ENCODE measurements at regions not wholly inside any gene's neighbourhood (a gene's known extent, or its start where the extent isn't known, plus 50 kb on each side); places are given as distances from the start of the nearest gene placed in this dataset.

- no peak for DNase-seq
- intact Hi-C loops (cut with DNase I; ENCODE audit: low total_unique reads) = no loop called here
- 65 to 66% methylated on average over 2 of the region's 2 CpGs for WGBS, 2 donors
- Histone ChIP-seq H3K27me3 (no peaks in the 10 kb centered on the region), H3K27ac (no peak overlapping the region), H3K36me3 (ENCODE audit: low read depth, missing control alignments) (no peaks in the 10 kb centered on the region), H3K9me3 (no peaks in the 10 kb centered on the region), H3K4me3 (no peak overlapping the region), H3K4me1 (no peaks in the 10 kb centered on the region)
- TF ChIP-seq CTCF (IDR thresholded peaks at IDR 0.05) (no peak), POLR2A (IDR thresholded peaks at IDR 0.05) (no peak)
These were observed 178.9 kb upstream of the SPRY1 start for GRCh38 chr4:123217664-123218063.

- TF ChIP-seq CTCF (IDR thresholded peaks at IDR 0.05) (no peak), POLR2A (IDR thresholded peaks at IDR 0.05) (no peak)
- Histone ChIP-seq H3K27me3 (no peaks in the 10 kb centered on the region), H3K4me1 (no peaks in the 10 kb centered on the region), H3K36me3 (ENCODE audit: low read depth, missing control alignments) (no peaks in the 10 kb centered on the region), H3K4me3 (no peak overlapping the region), H3K9me3 (no peaks in the 10 kb centered on the region), H3K27ac (no peak overlapping the region)
- intact Hi-C loops (cut with DNase I; ENCODE audit: low total_unique reads) = no loop called here
- WGBS, 2 donors = 86 to 91% methylated on average over 4 of the region's 4 CpGs
- DNase-seq = no peak
These were observed 177.6 kb upstream of the SPRY1 start for GRCh38 chr4:123218981-123219380.

- H3K9me3 ChIP-seq = no peaks in the 10 kb centered on the region
- H3K27ac ChIP-seq = no peak overlapping the region
- DNase-seq = no peak
- H3K4me3 ChIP-seq = no peak overlapping the region
- no peaks in the 10 kb centered on the region for H3K36me3 ChIP-seq (ENCODE audit: low read depth, missing control alignments)
- H3K4me1 ChIP-seq = no peaks in the 10 kb centered on the region
- intact Hi-C loops (cut with DNase I; ENCODE audit: low total_unique reads) = no loop called here
- H3K27me3 ChIP-seq = no peaks in the 10 kb centered on the region
- TF ChIP-seq CTCF (IDR thresholded peaks at IDR 0.05) (no peak), POLR2A (IDR thresholded peaks at IDR 0.05) (no peak)
- 65 to 78% methylated on average over 1 of the region's 1 CpG for WGBS, 2 donors
These were observed 167.3 kb upstream of the SPRY1 start for GRCh38 chr4:123229286-123229685.

GRCh38 chr4:123230061-123230460 is 166.5 kb upstream of the SPRY1 start:
- no peak overlapping the region for H3K4me3 ChIP-seq
- H3K27me3 ChIP-seq = no peaks in the 10 kb centered on the region
- DNase-seq = no peak
- H3K9me3 ChIP-seq = no peaks in the 10 kb centered on the region
- H3K36me3 ChIP-seq (ENCODE audit: low read depth, missing control alignments) = no peaks in the 10 kb centered on the region
- TF ChIP-seq CTCF (IDR thresholded peaks at IDR 0.05) = no peak
- no peak for TF ChIP-seq POLR2A (IDR thresholded peaks at IDR 0.05)
- 73 to 84% methylated on average over 2 of the region's 2 CpGs for WGBS, 2 donors
- H3K27ac ChIP-seq = no peak overlapping the region
- no peaks in the 10 kb centered on the region for H3K4me1 ChIP-seq
- intact Hi-C loops (cut with DNase I; ENCODE audit: low total_unique reads) = no loop called here

GRCh38 chr4:123232439-123232838 is 164.2 kb upstream of the SPRY1 start:
- Histone ChIP-seq H3K9me3 (no peaks in the 10 kb centered on the region), H3K36me3 (ENCODE audit: low read depth, missing control alignments) (no peaks in the 10 kb centered on the region), H3K27ac (no peak overlapping the region), H3K4me3 (no peak overlapping the region), H3K4me1 (no peaks in the 10 kb centered on the region), H3K27me3 (no peaks in the 10 kb centered on the region)
- intact Hi-C loops (cut with DNase I; ENCODE audit: low total_unique reads) = no loop called here
- no peak for DNase-seq
- WGBS, 2 donors = 47 to 82% methylated on average over 3 of the region's 3 CpGs
- TF ChIP-seq CTCF (IDR thresholded peaks at IDR 0.05) (no peak), POLR2A (IDR thresholded peaks at IDR 0.05) (no peak)

Measured in testis (tissue), 2 donors.